Sigmoid colon (tissue), 6 donors: ENCODE measurements at regions not wholly inside any gene's neighbourhood (a gene's known extent, or its start where the extent isn't known, plus 50 kb on each side); places are given as distances from the start of the nearest gene placed in this dataset.

ENCODE experiments used
- DNase-seq: peaks from one replicate; pipeline ENCODE4 v3.0.0-alpha.2; 2019
- H3K27ac ChIP-seq, 4 donors: fragments of 200-600 bp; sonication (generic); one replicate each; pipeline ENCODE4 v1.5.1; 2016 to 2019; ENCODE audit warnings: mild to moderate bottlenecking in 1 of 4
- H3K27me3 ChIP-seq, 3 donors: fragments of 200-600 bp; sonication (generic); one replicate each; pipeline ENCODE4 v1.5.1; 2019; ENCODE audit warnings: mild to moderate bottlenecking in 1 of 3
- H3K36me3 ChIP-seq, 4 donors: fragments of 200-600 bp; sonication (generic); one replicate each; pipeline ENCODE4 v1.5.1; 2016 to 2019
- H3K4me1 ChIP-seq, 4 donors: fragments of 200-600 bp; sonication (generic); one replicate each; pipeline ENCODE4 v1.5.1; 2017 to 2019
- H3K4me3 ChIP-seq, 4 donors: fragments of 200-600 bp; sonication (generic); one replicate each; pipeline ENCODE4 v1.5.1; 2017 to 2019; ENCODE audit warnings: mild to moderate bottlenecking in 2 of 4, moderate library complexity in 1 of 4
- H3K9me3 ChIP-seq, 4 donors: fragments of 200-600 bp in 3 of 4; sonication (generic) in 3 of 4; one replicate each; pipeline versions ENCODE4 v1.5.1 to v1.6.1; 2013 to 2019
- EP300 ChIP-seq, 4 donors: sonication (generic); formaldehyde crosslinking; IDR thresholded peaks; one replicate each; pipeline ENCODE4 v1.6.1; 2017; ENCODE audit warnings: antibody characterized with exemption in 4 of 4
- POLR2A ChIP-seq, 2 donors: fragments of 450-650 bp; IDR thresholded peaks; one replicate each; pipeline ENCODE4 v1.6.1; 2016; ENCODE audit warnings: antibody characterized with exemption in 2 of 2, mild to moderate bottlenecking in 2 of 2, moderate library complexity in 2 of 2
- POLR2AphosphoS5 ChIP-seq, 4 donors: sonication (generic); formaldehyde crosslinking; IDR thresholded peaks; one replicate each; pipeline ENCODE4 v1.6.1; 2017; ENCODE audit warnings: antibody characterized with exemption in 4 of 4
- WGBS, 2 donors: extraction: QIAGEN DNeasy Blood & Tissue Kit; methylation state at CpG; one replicate each; pipeline ENCODE4 v1.1.7; 2013; 5-methylcytosine and 5-hydroxymethylcytosine counted together
- intact Hi-C: fragments of 100-400 bp; cut with DNase I; formaldehyde crosslinking; loops from one replicate; pipeline ENCODE4 v1.15.1; 2023
- TF ChIP-seq, protein P1 (sequence below), 4 experiments: fragments of 450-650 bp in 3 of 4; fragments of 200-600 bp in 1 of 4; IDR thresholded peaks; one replicate each; pipeline ENCODE4 v1.5.1; 2016 to 2019; ENCODE audit warnings: antibody characterized with exemption in 4 of 4, mild to moderate bottlenecking in 3 of 4, moderate library complexity in 2 of 4
- donor health status: healthy with polysubstance abuse.
- donor health status: healthy.

DNA sequence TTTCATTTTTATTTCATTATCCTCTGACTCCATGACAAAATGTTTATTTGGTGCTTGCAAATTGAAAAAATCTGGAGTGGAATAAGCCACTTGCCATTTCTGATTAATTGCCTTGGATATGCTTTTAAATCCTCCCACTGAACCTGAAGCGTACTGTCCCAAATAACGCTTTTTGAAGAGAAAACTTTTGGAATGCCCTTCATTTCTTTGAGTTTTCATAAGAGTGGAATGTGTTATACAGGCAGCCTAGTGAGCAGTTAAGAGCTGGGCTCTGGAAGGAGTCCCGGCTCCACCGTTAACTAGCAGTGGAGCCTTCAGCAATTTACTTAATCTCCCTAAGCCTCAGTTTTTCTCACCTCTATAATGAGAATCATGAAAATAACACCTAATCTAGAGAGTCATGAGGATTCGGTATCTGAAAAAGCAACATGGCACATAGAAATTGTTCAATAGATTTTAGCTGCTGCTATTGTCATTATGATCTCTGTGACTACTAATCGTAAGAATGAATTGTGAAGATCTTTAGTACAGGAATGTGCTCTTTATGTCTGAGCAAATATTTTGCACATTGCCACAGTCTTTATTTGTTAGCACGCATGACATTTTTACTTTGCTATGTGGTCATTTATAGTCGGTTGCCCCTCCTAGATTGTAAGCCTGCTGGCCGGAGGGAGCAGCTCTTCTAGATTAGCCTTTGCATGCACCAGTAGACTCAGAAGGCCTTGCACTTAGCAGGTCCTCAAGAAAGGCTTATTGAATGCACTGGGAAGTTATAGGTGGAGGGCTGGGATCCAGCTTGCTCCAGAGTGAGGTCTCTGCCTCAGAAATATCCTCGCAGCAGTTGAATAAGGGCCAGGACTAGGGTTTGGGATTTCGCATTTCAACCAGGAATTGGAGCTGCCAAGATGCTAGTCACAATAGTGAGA lies 59.4 kb downstream of the PLCE1 start:
- TF ChIP-seq, protein P1, sequence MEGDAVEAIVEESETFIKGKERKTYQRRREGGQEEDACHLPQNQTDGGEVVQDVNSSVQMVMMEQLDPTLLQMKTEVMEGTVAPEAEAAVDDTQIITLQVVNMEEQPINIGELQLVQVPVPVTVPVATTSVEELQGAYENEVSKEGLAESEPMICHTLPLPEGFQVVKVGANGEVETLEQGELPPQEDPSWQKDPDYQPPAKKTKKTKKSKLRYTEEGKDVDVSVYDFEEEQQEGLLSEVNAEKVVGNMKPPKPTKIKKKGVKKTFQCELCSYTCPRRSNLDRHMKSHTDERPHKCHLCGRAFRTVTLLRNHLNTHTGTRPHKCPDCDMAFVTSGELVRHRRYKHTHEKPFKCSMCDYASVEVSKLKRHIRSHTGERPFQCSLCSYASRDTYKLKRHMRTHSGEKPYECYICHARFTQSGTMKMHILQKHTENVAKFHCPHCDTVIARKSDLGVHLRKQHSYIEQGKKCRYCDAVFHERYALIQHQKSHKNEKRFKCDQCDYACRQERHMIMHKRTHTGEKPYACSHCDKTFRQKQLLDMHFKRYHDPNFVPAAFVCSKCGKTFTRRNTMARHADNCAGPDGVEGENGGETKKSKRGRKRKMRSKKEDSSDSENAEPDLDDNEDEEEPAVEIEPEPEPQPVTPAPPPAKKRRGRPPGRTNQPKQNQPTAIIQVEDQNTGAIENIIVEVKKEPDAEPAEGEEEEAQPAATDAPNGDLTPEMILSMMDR (IDR thresholded peaks at IDR 0.05) = no peak
- TF ChIP-seq POLR2AphosphoS5 (IDR thresholded peaks at IDR 0.05) (no peak), EP300 (IDR thresholded peaks at IDR 0.05) (no peak)
- DNase-seq = no peak
- Histone ChIP-seq H3K4me1 (peaks cover 0 to 6% (median 0%) of the 10 kb centered on the region in 4 donors), H3K36me3 (no peaks in the 10 kb centered on the region), H3K9me3 (no peaks in the 10 kb centered on the region), H3K27ac (no peak overlapping the region), H3K4me3 (no peak overlapping the region), H3K27me3 (no peaks in the 10 kb centered on the region)
- 88 to 90% methylated on average over 11 of the region's 11 CpGs for WGBS, 2 donors
- intact Hi-C loops = no loop called here

DNA sequence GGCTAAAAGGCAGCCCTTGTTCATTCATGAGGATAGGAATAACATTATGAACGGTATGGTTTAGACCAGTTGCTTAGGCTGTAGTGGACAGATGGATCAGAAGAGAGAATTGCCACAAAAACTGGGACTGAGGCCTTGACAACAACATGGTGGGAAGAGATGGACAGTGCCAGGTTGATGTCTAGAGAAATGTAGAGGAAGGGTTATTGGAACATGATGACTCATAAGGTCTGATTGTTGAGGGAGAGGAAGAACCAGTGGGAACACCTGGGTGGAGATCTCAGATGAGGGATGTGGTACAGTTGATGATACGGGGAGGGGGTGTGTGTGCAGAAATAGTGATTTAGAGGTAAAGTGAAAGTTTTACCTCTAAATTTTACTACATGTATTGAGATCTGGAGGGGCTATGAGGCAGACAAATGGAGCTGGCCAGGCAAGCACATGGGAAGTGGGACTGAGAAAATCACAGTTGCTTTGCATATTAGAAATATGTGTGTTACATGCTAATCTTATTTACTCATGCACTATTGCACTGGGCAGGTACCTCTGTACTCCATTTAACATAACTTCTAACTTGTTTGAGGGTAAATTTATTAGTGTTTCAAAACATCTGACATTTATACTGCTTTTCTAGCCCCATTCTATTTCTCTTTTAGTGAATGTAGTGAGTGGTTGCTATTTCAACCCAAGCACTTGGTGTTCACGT lies 65.6 kb downstream of the PLCE1 start:
- Histone ChIP-seq H3K9me3 (no peaks in the 10 kb centered on the region), H3K36me3 (no peaks in the 10 kb centered on the region), H3K4me3 (no peak overlapping the region), H3K27me3 (no peaks in the 10 kb centered on the region), H3K27ac (no peak overlapping the region), H3K4me1 (no peaks in the 10 kb centered on the region)
- 86 to 87% methylated on average over 3 of the region's 3 CpGs for WGBS, 2 donors
- no peak for DNase-seq
- TF ChIP-seq, protein P1 (IDR thresholded peaks at IDR 0.05) = no peak
- TF ChIP-seq EP300 (IDR thresholded peaks at IDR 0.05) (no peak), POLR2AphosphoS5 (IDR thresholded peaks at IDR 0.05) (no peak), POLR2A (IDR thresholded peaks at IDR 0.05) (no peak)
- intact Hi-C loops = no loop called here

DNA sequence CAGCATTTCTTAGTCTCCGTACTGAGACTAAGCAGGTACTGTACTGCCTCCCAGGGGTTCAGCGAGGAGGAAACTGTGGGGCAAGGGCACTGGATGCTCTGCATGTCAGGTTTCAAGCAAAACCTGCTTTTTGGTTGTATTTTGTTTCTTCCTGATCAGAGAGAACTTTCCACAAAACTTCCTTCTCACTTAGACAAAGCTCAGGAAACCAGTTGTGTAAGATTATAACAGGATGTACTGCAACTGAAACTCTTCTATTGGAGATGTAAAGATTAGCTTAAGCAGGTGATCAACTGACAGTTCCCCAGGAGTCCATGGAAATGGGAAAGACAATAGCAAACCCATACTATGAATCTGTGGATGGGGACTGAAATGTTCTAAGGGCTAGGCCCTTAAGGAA lies 67.3 kb downstream of the PLCE1 start:
- Histone ChIP-seq H3K27me3 (no peaks in the 10 kb centered on the region), H3K4me3 (no peak overlapping the region), H3K27ac (no peak overlapping the region), H3K9me3 (no peaks in the 10 kb centered on the region), H3K4me1 (no peaks in the 10 kb centered on the region), H3K36me3 (no peaks in the 10 kb centered on the region)
- intact Hi-C loops = no loop called here
- WGBS, 2 donors = 92 to 95% methylated on average over 2 of the region's 2 CpGs
- TF ChIP-seq EP300 (IDR thresholded peaks at IDR 0.05) (no peak), POLR2AphosphoS5 (IDR thresholded peaks at IDR 0.05) (no peak), POLR2A (IDR thresholded peaks at IDR 0.05) (no peak)
- TF ChIP-seq, protein P1 (IDR thresholded peaks at IDR 0.05) = no peak
- no peak for DNase-seq

DNA sequence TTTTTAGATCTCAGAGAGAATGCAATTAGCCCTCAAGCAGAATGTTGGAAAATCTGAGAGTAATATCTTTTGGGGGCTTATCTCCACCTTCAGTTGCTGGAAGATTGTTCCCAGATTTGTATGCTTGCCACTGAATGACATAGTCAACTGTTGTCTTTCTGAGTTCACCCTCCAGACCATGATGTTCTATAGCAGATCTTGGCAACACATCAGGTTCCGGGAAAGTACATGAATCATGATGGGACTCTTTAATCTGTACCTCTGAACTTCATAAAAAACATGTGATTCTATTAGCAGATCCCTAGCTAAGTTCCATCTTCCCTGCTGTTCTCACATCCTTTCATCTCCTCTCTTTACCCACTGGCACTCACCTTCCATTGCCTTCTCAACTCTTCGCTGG lies 68.9 kb downstream of the PLCE1 start:
- Histone ChIP-seq H3K9me3 (no peaks in the 10 kb centered on the region), H3K4me1 (no peaks in the 10 kb centered on the region), H3K4me3 (no peak overlapping the region), H3K27me3 (no peaks in the 10 kb centered on the region), H3K36me3 (no peaks in the 10 kb centered on the region), H3K27ac (no peak overlapping the region)
- intact Hi-C loops = no loop called here
- WGBS, 2 donors = 94 to 95% methylated on average over 2 of the region's 2 CpGs
- DNase-seq = no peak
- TF ChIP-seq EP300 (IDR thresholded peaks at IDR 0.05) = no peak
- no peak for TF ChIP-seq POLR2AphosphoS5 (IDR thresholded peaks at IDR 0.05)
- no peak for TF ChIP-seq POLR2A (IDR thresholded peaks at IDR 0.05)
- TF ChIP-seq, protein P1 (IDR thresholded peaks at IDR 0.05) = no peak
